ENCODE measurements at regions not wholly inside any gene's neighbourhood (a gene's known extent, or its start where the extent isn't known, plus 50 kb on each side); places are given as distances from the start of the nearest gene placed in this dataset.

- ChIA-PET CTCF (ENCODE audit: partially characterized antibody) (interaction anchor here (1.1 kb wide), 1 partner anchor 407 kb away, joined by 3 read pairs; no protein-coding TSS in a partner anchor), POLR2A (ENCODE audit: partially characterized antibody) (no interaction called here)
- H3K23me2 ChIP-seq (ENCODE audit: low read depth, low read length): no peaks in the 10 kb centered on the region; the same call in 1 of the 2 replicates
- H3K23ac ChIP-seq (ENCODE audit: insufficient read length): no peak overlapping the region
- H3K4me2 ChIP-seq (ENCODE audit: insufficient read depth in 1 of 2, low read depth in 2 of 2, low read length in 2 of 2): no peak overlapping the region
- H3K14ac ChIP-seq (ENCODE audit: insufficient read length): no peak overlapping the region
- H2BK5ac ChIP-seq (ENCODE audit: low read depth, low read length): no peak overlapping the region
- WGBS, 2 experiments (ENCODE audit: extremely low coverage in 1 of 2, insufficient coverage in 1 of 2, insufficient read length in 1 of 2, insufficient replicate concordance in 2 of 2, low coverage in 1 of 2, low lambda C conversion rate in 2 of 2, missing lambda C conversion rate in 1 of 2): 82% methylated on average over 2 of the region's 2 CpGs; no CpG with 5 or more reads in 1 of the 2 experiments
- no peak overlapping the region for H3K9ac ChIP-seq (replicated peaks in 1 of 4; ENCODE audit: extremely low read depth in 1 of 4, low read depth in 3 of 4, low read length in 3 of 4)
- no peak overlapping the region for H2AK5ac ChIP-seq (ENCODE audit: low read depth, low read length)
- H2AFZ ChIP-seq (ENCODE audit: low read length): no peak overlapping the region
- no peak for FAIRE-seq
- H3K18ac ChIP-seq (ENCODE audit: extremely low read depth, low read length): no peak overlapping the region
- no peak overlapping the region for H3K27ac ChIP-seq (ENCODE audit: low read depth, low read length)
- no peak overlapping the region for H3K4me3 ChIP-seq (ENCODE audit: extremely low read depth in 1 of 4, insufficient read depth in 2 of 4, low read depth in 3 of 4, low read length in 4 of 4)
- H2BK120ac ChIP-seq (replicated peaks; ENCODE audit: low read depth, low read length): no peak overlapping the region
- H4K91ac ChIP-seq (replicated peaks; ENCODE audit: insufficient read length, low read length): no peak overlapping the region
- H4K8ac ChIP-seq (ENCODE audit: extremely low read depth, insufficient read depth, low read length): no peak overlapping the region
- H2BK20ac ChIP-seq (ENCODE audit: low read length): no peak overlapping the region
- no peak overlapping the region for H4K5ac ChIP-seq (ENCODE audit: insufficient read length, low read depth, low read length)
- no peak overlapping the region for H3K56ac ChIP-seq (replicated peaks; ENCODE audit: insufficient read length, low read depth, low read length)
- no peak for DNase-seq (ENCODE audit: low read depth in 1 of 2, low spot score in 2 of 2)
- no peak overlapping the region for H3K4ac ChIP-seq (replicated peaks; ENCODE audit: insufficient read length, low read depth, low read length)
- 0 out of 4 replicates have a peak, but pooled peaks cover 0 to 2% of the 10 kb centered on the region in 2 experiments for H3K9me3 ChIP-seq (ENCODE audit: insufficient read depth in 2 of 2, low read depth in 1 of 2, low read length in 1 of 2)
- H4K20me1 ChIP-seq (replicated peaks in 1 of 2; ENCODE audit: control insufficient read depth in 1 of 2, insufficient read depth in 2 of 2, low read length in 2 of 2): no peaks in the 10 kb centered on the region
- H3K36me3 ChIP-seq (ENCODE audit: control insufficient read depth in 2 of 4, insufficient read depth in 4 of 4, low read length in 3 of 4): no peaks in the 10 kb centered on the region
- H3K27me3 ChIP-seq (replicated peaks in 1 of 4; ENCODE audit: control insufficient read depth in 3 of 4, extremely low read depth in 1 of 4, insufficient read depth in 3 of 4, low read length in 3 of 4): no peaks in the 10 kb centered on the region
- H3K79me1 ChIP-seq (ENCODE audit: low read depth, low read length): no peaks in the 10 kb centered on the region
- H3K79me2 ChIP-seq (ENCODE audit: control insufficient read depth in 1 of 2, insufficient read depth in 2 of 2, low read length in 2 of 2): no peaks in the 10 kb centered on the region
- no peak overlapping the region for H2BK15ac ChIP-seq (ENCODE audit: low read length)
- H3K4me1 ChIP-seq (replicated peaks in 1 of 4; ENCODE audit: control insufficient read depth in 3 of 4, insufficient read depth in 4 of 4, low read length in 3 of 4): peaks cover 0 to 4% (median 1%) of the 10 kb centered on the region in 4 experiments; a peak in 1 of 7 replicates
- H2BK12ac ChIP-seq (ENCODE audit: low read depth, low read length): no peak overlapping the region
- TF ChIP-seq POU5F1 (IDR thresholded peaks at IDR 0.05; ENCODE audit: low read depth, low read length): no peak
- TF ChIP-seq NANOG (IDR thresholded peaks at IDR 0.05; ENCODE audit: insufficient read depth, low read depth, low read length, poor library complexity, severe bottlenecking): no peak
- no peak for TF ChIP-seq ATF3 (IDR thresholded peaks at IDR 0.05; ENCODE audit: insufficient read depth, low read depth, low read length)
- TF ChIP-seq MAFK (IDR thresholded peaks at IDR 0.05; ENCODE audit: low read depth, low read length): no peak
- TF ChIP-seq CBX5 (IDR thresholded peaks at IDR 0.05; ENCODE audit: low read depth, low read length): no peak
- no peak for TF ChIP-seq POLR2A (IDR thresholded peaks at IDR 0.05; ENCODE audit: control extremely low read depth in 1 of 2, low read depth in 2 of 2, low read length in 2 of 2)
- no peak for TF ChIP-seq CHD2 (IDR thresholded peaks at IDR 0.05; ENCODE audit: low read length)
- no peak for TF ChIP-seq MAX (IDR thresholded peaks at IDR 0.05)
- TF ChIP-seq CBX8 (IDR thresholded peaks at IDR 0.05; ENCODE audit: borderline replicate concordance, low read depth, low read length): no peak
- TF ChIP-seq CTCF (IDR thresholded peaks at IDR 0.05; ENCODE audit: control extremely low read depth in 1 of 3, insufficient read depth in 1 of 3, low read depth in 1 of 3, low read length in 3 of 3): no peak
- no peak for TF ChIP-seq CTBP2 (IDR thresholded peaks at IDR 0.05; ENCODE audit: borderline replicate concordance, insufficient read depth, insufficient read length, low read length)
Observed at GRCh38 chr16:73262931-73263330, 215.0 kb upstream of the ZFHX3 start.

All from H1 (cell line).